MCF 10A (cell line): ENCODE measurements at regions not wholly inside any gene's neighbourhood (a gene's known extent, or its start where the extent isn't known, plus 50 kb on each side); places are given as distances from the start of the nearest gene placed in this dataset.

Experiments used
- BruUV-seq: library from RNA; stranded (reverse); fragments of 400-500 nt; replicated peaks from 2 replicates; lab custom pipeline; 2021; lab: Mats Ljungman, UMichigan
- CTCF ChIA-PET: fragments of 300-600 bp; sonication (Branson Sonifier 250); formaldehyde crosslinking; extraction: SDS; loops from one replicate; lab custom pipeline; 2021; ENCODE audit warnings: antibody characterized with exemption, inconsistent platforms; lab: Yijun Ruan, JAX
- POLR2A ChIA-PET: fragments of 300-600, 350-650 bp; sonication (Branson Sonifier 250); formaldehyde crosslinking; extraction: SDS; loops from one replicate; lab custom pipeline; 2020; ENCODE audit warnings: antibody characterized with exemption, inconsistent platforms; lab: Yijun Ruan, JAX
- DNase-seq: peaks from one replicate; pipeline ENCODE4 v3.0.0-alpha.2; 2018; ENCODE audit not compliant: unreplicated experiment
- H3K27ac Mint-ChIP-seq: one replicate; pipeline ENCODE4 v1.8.0; 2022; ENCODE audit warnings: mild to moderate bottlenecking, low read depth, mixed read lengths; ENCODE audit not compliant: unreplicated experiment
- H3K27me3 Mint-ChIP-seq: one replicate; pipeline ENCODE4 v1.8.0; 2022; ENCODE audit warnings: mixed read lengths; ENCODE audit not compliant: insufficient read depth, unreplicated experiment
- H3K36me3 Mint-ChIP-seq: one replicate; pipeline ENCODE4 v1.8.0; 2022; ENCODE audit warnings: mild to moderate bottlenecking, moderate library complexity, mixed read lengths; ENCODE audit not compliant: insufficient read depth, unreplicated experiment
- H3K4me1 Mint-ChIP-seq: one replicate; pipeline ENCODE4 v1.8.0; 2022; ENCODE audit warnings: mixed read lengths; ENCODE audit not compliant: insufficient read depth, unreplicated experiment
- H3K4me3 Mint-ChIP-seq: one replicate; pipeline ENCODE4 v1.8.0; 2022; ENCODE audit warnings: mild to moderate bottlenecking, moderate library complexity, mixed read lengths; ENCODE audit not compliant: unreplicated experiment
- H3K9me3 Mint-ChIP-seq: one replicate; pipeline ENCODE4 v1.8.0; 2022; ENCODE audit warnings: mixed read lengths; ENCODE audit not compliant: unreplicated experiment
- CTCF ChIP-seq: fragments of 200-600 bp; IDR thresholded peaks from one replicate; pipeline ENCODE4 v1.8.0; 2022; ENCODE audit warnings: antibody characterized with exemption, mild to moderate bottlenecking; ENCODE audit not compliant: unreplicated experiment
- intact Hi-C: fragments of 100-400 bp; cut with micrococcal nuclease; formaldehyde crosslinking; loops from 2 replicates; pipeline ENCODE4 v1.14.1; 2022

- intact Hi-C loops: no loop called here
- no peak for DNase-seq
- Mint-ChIP-seq H3K9me3 (peaks cover 7% of the 10 kb centered on the region), H3K4me3 (no peak overlapping the region), H3K4me1 (no peaks in the 10 kb centered on the region), H3K27ac (no peak overlapping the region), H3K36me3 (no peaks in the 10 kb centered on the region), H3K27me3 (no peaks in the 10 kb centered on the region)
- no TSS peak for BruUV-seq
- ChIA-PET POLR2A (no interaction called here), CTCF (no interaction called here)
- TF ChIP-seq CTCF: no peak
Observed at GRCh38 chr3:162334537-162334936, 837.9 kb downstream of the OTOL1 start.

- Mint-ChIP-seq H3K4me1 (no peaks in the 10 kb centered on the region), H3K36me3 (no peaks in the 10 kb centered on the region), H3K4me3 (no peak overlapping the region), H3K27me3 (no peaks in the 10 kb centered on the region), H3K9me3 (peaks cover 7% of the 10 kb centered on the region), H3K27ac (no peak overlapping the region)
- CTCF ChIA-PET: no interaction called here
- no TSS peak for BruUV-seq
- intact Hi-C loops: no loop called here
- no peak for DNase-seq
- no peak for TF ChIP-seq CTCF
- POLR2A ChIA-PET: no interaction called here
Observed at GRCh38 chr3:162337630-162338029, 841.0 kb downstream of the OTOL1 start.

- Mint-ChIP-seq H3K4me3 (no peak overlapping the region), H3K9me3 (peaks cover 7% of the 10 kb centered on the region), H3K36me3 (no peaks in the 10 kb centered on the region), H3K4me1 (no peaks in the 10 kb centered on the region), H3K27me3 (no peaks in the 10 kb centered on the region), H3K27ac (no peak overlapping the region)
- intact Hi-C loops: no loop called here
- ChIA-PET POLR2A (interaction anchor here (0.6 to 0.7 kb wide), 6 partner anchors 9 to 179 kb away, joined by 3 to 5 read pairs (median 3); no protein-coding TSS in a partner anchor), CTCF (interaction anchor here (0.7 kb wide), 1 partner anchor 1382 kb away, joined by 4 read pairs; no protein-coding TSS in a partner anchor)
- BruUV-seq: no TSS peak
- peak; percentile 36 for DNase-seq
- TF ChIP-seq CTCF: no peak
Observed at GRCh38 chr3:162338514-162338913, 841.9 kb downstream of the OTOL1 start.

- ChIA-PET CTCF (no interaction called here), POLR2A (interaction anchor here (0.6 kb wide), 1 partner anchor 11 kb away, joined by 3 read pairs; no protein-coding TSS in a partner anchor)
- H3K27me3 Mint-ChIP-seq: no peaks in the 10 kb centered on the region
- no TSS peak for BruUV-seq
- H3K36me3 Mint-ChIP-seq: no peaks in the 10 kb centered on the region
- intact Hi-C loops: no loop called here
- no peaks in the 10 kb centered on the region for H3K4me1 Mint-ChIP-seq
- H3K4me3 Mint-ChIP-seq: no peak overlapping the region
- TF ChIP-seq CTCF: no peak
- H3K27ac Mint-ChIP-seq: no peak overlapping the region
- DNase-seq: no peak
- H3K9me3 Mint-ChIP-seq: no peaks in the 10 kb centered on the region
Observed at GRCh38 chr3:162348912-162349311, 852.3 kb downstream of the OTOL1 start.
